DMS 273 treated with DMSO at 0.1 percent for 48 hours (cell line): ENCODE measurements at regions not wholly inside any gene's neighbourhood (a gene's known extent, or its start where the extent isn't known, plus 50 kb on each side); places are given as distances from the start of the nearest gene placed in this dataset.
A peak's percentile ranks its signal among the peaks of the same experiment; 100 is the strongest.
"Not testable (repeated sequence)": the region's sequence is repeated elsewhere in the genome, so short reads cannot be mapped to it uniquely, and the experiment has no call there.

ENCODE experiments used
- DNase-seq: peaks from one replicate; lab custom pipeline; 2025; lab: John Stamatoyannopoulos, UW

DNA sequence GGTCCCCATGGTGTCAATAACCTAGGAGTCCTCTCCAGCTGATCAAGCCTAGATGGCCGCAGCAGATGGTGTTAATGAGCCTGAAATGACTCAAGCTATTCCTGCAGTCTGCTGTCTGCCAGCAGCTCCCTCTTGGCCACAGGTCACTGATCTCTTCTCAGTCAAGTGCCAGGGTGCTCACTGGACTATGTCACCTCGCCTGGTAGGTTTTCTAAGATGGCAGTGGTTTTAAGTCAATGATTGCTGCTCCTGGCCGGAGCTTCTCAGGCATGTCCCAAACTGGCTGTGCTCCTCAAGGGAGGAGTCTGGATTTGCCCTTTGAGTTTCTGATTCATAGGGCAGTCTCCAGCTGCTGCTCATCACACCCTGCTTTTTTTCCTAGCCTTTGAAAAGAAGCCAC lies 58.6 kb upstream of the SHISA6 start:
- peak; percentile 35 for DNase-seq

DNA sequence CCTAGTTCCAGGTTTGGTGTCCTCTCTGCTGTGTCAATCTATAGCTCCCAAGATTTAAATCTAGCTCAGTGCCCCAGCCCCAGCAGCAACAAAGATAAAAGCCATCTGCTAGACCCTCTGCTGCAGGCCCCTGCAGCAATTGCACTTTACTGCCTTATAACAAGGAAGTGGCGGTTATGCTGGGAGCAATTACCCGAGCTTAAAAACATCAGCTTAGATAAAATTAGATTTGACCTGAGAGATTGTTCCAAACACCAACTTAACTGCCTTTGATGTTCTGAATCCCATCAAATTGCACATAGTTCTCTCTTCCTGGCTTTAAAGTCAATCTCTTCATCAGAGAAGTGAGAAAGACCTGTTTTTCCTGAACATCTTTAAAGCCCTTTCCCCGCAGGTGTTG lies 62.4 kb upstream of the SHISA6 start:
- peak; percentile 39 for DNase-seq

DNA sequence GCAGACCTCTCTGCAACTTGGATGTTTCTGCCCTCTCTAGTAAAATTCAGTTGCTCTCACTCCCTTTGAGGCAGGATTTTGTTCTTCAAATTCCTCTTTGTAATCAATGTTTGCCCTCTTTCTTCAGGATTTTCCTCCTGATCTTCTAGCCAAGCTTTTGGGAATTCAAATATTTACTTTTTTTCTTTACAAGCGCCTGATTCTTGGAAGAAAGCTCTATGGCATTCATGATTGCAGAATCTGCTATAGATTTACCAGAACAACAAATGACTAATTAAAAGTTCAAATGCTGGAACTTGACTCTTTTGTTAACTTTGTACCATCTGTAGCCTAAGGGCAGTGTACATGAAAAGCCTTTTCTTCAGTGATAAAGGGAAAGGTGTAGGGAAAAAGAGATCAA lies 63.7 kb upstream of the SHISA6 start:
- no peak for DNase-seq

DNA sequence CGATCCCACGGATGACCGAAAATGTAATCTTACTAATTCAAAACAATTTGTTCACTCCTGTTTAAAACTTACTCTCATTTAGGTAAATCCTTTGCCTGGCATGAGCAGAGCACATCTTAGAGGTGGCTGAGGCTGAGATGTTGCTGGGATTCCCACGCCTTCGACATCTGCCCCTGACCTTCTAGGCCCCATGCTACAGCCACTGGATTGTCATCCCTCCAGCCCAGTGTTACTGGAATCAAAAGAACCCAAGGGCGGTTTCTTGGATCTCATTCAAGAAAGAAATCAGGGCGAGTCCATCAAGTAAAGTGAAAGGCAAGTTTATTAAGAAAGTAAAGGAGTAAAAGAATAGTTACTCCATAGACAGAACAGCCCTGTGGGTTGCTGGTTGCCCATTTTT lies 64.5 kb upstream of the SHISA6 start:
- DNase-seq, result no peak

DNA sequence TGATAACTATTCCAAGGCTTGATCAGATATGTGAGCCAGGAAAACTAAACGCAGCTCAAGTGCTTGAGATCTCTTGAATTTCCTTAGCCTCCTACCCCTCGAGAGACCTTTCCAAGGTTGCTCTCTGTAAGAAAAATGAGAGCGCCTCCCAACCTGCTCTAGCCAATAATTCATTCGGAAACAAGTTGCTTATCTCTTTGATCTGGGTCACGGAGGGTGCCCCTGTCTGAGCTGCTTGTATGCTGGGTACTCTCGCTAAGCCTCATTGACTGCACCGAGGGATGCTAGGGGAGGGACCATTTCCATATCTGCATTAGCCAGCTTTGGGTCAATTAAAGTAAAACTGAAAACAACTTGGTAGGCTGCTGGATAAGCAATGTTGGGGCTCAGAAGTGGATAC lies 70.1 kb upstream of the SHISA6 start:
- no peak for DNase-seq

DNA sequence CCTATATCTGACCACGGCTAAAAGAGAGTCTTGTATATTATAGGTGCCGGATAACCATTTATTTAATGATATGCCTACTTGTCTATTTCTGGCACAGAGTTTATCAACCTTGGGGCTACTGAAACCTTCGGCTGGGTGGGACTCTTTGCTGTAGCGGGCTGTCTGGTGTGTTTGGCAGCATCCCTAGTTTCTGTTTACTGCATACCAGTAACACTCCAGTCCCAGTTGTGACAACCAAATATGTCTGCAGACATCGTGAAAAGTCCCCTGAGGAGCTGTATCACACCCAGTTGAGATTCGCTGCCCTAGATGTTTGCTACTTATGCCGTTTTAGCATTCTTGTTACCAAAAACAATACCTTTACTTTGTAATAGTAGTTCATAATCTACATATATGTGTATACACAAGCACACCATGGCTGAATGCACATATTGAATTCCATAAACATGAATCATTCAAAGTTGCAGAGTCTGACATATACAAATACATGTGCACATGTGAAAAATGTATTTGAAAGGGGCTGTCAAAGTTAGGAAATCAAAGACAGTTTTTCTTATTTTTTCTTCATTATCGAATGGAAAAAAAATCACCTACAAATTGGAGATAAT lies 89.1 kb upstream of the SHISA6 start:
- DNase-seq, result no peak

DNA sequence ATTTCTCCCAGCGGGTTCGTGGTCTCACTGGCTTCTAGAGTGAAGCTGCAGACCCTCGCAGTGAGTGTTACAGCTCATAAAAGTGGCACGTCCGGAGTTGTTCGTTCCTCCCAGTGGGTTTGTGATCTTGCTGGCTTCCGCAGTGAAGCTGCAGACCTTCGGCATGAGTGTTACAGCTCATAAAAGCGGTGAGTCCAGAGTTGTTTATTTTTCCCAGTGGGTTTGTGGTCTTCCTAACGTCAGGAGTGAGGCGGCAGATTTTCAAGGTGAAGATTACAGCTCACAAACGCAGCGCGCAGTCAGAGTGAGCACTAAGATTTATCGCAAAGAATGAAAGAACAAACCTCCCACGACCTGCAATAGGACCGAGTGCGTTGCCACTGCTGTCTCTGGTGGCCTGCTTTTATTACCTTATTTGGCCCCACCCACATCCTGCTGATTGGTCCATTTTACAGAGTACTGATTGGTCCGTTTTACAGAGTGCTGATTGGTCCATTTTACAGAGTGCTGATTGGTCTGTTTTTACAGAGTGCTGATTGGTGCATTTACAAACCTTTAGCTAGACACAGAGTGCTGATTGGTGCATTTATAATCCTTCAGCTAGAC lies 90.0 kb upstream of the SHISA6 start:
- DNase-seq, result not testable (repeated sequence)

DNA sequence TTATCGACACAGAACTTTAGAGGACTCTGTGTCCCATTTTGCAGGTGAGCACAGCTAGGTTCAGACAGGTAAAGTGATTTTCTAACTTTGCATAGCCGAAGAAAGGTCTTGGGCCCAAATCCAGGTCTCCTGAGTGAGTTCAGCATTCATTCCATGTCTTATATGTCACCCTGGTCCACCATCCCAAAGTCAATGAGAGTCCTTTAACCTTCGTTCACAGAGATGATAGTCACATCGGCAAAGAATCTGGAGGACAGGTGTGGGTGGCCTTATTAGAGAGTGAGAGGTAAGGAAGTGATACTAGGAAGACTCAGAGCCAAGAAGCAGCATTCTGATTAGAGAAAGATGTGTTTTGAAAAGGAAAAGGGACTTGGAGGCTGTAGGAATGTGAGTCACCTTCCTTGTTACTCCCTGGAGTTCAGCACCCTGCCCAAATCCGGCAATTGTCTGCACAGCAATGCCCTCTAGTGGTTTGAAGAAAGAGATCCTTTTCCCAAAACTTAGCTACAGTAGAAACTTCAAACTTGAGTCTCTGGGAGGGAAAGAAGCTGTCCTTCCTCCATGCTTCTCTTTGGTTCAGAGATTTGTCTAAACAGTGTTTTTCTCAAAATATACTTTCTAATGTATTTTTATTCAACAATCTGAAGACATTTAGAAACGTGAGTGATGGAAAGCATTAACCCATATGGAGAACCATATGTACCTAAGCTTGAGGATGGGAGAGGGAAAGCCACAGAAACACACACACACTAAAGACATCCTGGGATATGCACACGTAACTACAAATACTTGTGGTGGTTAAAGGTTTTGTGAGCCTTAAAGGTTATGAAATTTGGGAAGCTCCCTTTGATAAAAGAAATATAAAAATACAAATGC lies 96.4 kb upstream of the SHISA6 start:
- DNase-seq, result peak; percentile 6

DNA sequence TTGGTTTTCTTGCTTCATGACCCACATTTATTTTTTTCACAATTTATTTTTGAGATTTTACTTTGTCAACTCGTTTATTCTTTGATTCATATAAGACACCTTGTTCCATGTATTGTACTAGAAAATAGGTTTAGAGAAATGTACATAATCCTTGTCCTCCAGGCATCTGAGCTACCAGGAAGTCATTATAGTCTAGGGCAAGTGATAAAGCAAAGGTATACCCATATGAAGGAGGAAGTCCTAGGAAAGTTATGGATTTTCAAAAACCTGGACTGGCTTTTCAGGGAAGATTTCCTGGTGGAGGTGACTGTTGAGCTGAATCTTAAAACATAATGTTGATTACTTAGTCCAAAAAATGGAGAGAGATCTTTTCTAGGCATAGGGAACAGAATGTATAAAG lies 98.8 kb upstream of the SHISA6 start:
- no peak for DNase-seq

DNA sequence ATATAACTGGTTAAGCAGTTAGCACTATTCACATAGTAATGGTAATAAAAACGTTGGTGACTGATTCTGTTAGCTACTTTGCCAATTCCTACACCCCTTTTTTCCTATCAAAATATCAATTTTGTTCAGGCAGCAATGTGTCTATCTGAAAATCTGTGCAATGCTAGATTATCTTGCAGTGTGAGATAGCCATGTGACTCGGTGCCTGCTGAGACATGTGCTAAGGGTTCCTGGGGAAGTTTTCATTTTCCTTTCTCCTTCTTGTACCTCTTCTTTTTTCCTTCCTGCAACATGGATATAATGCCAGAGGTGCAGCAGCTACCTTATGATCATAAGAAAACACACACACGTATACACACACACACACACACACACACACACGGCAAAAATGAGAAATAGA lies 100.5 kb upstream of the SHISA6 start:
- DNase-seq, result no peak

DNA sequence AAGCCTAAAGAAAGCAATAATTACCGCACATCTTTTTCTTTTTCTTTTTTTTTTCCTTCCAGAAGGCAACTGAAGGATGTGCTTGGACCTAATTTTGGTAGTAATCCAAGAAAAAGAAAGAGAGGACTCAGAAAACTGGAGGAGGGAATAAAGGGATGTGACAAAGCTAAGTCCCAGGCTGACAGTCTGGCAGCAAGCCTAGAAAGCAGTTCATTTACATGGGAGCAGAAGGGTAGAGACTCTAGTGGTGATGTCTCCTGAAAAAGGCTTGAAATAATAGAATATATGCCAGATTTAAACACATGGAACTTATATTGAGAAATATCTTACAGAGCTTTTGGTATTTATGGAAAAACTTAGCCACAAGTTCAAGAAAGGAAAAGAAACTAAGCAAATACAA lies 101.0 kb upstream of the SHISA6 start:
- DNase-seq, result peak; percentile 36

DNA sequence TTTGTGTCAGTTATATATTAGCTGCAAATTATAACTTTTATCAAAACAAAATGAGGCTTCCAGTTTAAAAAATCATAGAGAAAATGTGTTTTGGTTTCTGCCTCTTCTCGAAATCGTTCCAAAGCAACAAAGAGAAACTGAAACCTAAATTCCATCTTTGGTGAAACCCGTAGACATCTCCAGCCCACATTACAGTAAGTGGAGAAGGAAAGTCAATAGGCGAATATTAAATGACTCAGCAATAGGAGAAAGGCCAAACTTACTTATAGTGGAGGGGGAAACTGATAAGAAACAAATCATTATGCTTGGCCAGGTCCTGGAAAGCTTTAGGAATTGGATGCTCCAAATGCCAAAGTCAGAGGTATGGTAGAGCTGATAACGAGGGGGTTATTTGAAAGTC lies 103.0 kb upstream of the SHISA6 start:
- no peak for DNase-seq

DNA sequence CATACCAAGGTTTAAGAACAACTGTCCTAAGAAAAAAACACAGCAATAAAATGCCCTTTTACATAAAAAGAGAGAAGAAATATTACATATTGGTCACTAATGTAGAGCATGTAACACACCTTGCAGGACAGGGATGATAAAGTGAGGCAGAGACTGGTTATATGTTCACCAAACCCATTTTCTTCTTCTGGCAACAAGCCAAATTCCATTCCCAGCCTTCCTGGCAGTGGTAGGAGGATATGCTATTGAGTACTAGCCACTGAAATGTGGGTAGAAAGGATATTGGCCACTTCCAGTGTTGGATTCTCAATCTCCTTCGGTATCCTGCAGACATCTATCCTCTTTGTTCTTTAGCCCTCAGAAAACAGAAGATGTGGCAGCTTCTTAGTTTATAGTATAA lies 105.2 kb upstream of the SHISA6 start:
- DNase-seq, result no peak

DNA sequence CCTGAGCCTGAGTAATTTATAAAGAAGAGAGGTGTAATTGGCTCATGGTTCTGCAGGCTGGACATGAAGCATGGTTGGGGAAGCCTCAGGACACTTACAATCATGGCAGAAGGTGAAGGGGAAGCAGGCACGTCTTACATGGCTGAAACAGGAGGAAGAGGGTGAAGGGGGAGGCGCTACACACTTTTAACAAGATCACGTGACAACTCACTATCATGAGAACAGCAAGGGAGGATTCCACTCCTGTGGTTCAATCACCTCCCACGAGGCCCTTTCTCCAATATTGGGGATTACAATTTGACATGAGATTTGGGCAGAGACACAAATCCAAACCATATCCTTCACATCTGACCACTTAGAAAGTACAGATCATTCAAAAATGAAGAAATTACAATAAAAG lies 110.6 kb upstream of the SHISA6 start:
- DNase-seq, result no peak

DNA sequence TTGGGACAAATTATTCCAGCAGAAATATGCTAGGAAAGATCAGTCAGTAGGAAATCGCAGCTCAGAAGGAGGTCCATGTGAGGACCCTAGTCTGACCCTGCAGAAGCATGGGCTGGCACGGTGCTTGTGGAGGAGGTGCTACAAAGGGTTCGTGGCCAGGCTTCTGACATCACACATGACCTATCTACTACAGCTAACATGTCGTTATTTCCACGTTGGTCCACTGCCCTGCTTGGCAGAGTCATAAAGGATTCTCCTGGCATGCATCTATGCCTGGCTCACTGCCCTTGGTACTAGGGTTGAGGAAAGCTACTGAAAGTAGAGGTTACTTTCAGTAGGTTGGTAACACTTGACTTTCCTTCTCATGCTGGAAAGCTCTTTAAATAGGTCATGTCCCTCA lies 118.1 kb upstream of the SHISA6 start:
- no peak for DNase-seq

DNA sequence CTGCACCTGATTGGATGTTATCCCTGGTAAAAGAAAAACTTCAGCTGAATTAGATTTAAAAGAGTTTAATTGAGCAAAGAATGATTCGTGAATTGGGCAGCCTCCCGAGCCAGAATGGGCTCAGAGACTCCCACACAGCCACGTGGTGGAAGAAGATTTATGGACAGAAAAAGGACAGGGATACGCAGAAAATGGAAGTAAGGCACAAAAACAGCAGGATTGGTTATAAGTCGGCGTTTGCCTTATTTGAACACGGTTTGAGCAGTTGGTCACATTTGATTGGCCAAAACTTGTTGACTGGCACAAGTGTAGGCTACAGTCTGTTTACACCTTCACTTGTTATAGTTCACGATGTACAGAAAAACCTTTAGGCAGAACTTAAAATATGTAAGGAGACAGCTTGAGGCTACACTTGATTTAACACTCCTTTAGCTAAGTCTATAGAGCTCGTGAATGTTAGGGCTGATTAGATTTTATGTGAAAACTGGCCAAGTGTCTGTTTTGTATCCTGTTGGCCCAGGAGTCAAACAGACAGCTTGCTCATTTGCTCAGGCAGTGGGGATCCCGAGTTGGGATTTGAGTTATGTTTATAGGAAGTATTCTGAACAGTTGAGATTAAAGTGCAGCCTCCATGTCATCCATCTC lies 119.5 kb upstream of the SHISA6 start:
- DNase-seq, result peak; percentile 5

DNA sequence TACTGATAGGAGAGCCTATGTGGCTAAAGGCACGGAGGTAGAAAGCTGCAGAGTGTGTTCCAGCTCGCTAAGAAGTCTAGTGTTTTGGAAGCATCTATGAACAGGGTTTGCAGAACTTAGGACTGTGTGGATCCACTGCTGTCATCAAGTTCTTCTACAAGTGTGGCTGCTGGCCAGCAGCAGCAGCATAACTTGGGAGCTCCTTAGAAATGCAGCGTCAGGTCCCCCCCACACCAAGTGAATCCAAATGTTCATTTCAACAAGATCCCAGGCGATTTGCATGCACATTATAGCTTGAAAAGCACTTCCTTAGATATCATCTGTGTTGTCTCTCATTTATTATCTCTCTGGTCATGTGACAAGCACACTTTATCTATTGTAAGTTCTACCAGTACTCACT lies 131.9 kb upstream of the SHISA6 start:
- DNase-seq, result no peak

DNA sequence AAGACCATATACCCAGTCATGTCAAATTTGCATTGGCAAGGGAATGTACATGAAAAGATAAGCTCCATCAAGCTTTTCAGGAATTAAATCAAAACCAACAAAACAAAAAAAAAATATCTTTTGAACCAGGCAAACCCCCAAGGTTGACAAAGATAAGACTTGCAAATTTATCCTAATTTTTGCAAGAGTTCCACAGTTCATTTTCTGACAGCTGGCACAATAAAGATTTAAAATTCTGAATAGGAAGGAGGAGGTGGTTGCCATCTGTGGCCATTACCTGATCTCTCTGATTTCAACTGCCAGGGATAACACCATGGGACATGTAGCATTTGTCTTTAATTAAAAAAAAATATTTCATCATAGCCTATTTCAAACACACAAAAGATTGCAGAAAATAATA lies 135.9 kb upstream of the SHISA6 start:
- peak; percentile 5 for DNase-seq

DNA sequence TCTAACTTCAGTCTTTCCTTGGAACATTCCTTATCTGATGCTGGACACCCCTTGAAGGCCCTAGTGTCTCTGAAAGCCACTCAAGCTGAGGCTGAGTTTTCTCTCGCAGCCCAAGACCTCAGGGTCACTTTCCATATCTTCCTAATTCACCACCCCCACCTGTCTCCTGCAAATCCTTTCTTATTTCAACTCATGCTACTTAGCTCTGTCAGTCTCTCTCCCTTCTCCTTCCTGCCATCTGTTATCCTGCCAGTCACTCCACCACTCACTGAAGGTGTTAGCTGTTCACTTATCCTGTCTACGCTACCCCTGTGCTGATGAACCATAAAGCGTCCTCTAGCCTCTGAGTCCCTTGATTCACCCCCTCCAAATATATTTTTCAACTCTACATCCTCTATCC lies 143.9 kb upstream of the SHISA6 start:
- DNase-seq, result peak; percentile 6

DNA sequence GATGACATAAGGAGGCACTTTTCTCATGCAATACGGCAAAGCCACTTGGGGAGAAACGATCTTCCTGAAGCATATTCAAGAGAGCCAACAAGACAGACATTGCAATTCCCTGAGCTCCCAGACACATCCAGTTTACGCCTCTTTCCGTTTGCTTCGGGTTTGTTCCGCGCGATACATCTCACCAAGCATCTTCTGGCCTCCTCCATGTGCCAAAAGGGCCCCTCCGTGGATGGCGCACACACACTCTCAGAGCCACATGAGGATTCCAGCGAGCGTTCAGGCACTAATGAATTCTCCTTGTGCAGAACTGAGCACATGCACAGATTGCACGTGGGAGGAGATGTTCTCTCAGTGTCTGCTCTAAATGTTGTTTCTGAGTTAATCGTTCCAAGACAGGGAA lies 146.7 kb upstream of the SHISA6 start:
- no peak for DNase-seq

DNA sequence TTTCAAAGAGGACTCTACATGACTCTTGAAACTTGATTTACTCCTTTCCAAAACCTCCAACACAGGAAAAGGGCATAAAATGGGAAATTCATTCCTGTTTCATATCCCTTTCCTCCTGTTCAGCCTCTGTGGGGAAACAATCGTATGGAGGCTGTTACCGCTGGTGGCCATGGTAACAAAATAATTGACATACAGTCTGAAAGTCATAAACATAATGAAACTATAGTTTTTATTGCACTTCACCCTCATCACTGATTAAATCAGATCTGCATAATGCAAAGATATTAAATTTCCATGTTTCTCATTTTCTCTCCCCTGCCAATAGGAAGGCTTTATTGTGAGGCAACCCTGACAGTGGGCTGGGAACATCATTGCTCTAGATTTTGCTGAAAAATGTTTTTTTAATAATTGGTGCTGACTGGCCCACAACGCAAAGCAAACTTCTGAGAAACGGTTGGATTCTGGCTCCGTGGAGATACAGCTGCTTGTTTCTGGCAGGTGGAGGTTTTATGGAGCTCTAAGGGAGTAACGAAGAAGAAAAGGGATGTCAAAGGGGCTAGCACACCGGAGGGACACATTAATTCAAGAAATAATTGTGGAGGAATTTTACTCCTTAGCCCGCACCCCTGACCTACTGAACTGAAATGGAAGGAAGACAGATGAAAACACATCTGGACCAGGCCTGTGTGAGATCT lies 154.2 kb upstream of the SHISA6 start:
- no peak for DNase-seq

DNA sequence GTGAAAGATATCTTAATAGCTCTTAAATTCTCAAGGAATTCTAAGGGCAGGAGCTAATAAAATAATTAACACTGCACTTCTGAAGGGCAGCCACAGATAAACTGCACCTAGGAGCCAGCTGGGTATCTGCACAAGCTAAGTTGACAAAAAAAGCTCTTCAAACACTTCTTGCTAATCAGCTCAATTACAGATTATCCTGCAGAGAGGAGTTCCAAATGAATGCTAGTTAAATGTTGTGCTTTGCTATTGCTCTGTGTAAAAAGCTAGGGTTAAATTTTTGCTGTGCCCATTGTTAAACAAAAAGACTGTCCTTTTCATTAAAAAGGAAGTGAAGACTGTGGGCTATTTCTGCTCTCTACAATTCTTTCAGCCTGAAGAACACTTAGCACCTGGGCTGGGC lies 158.5 kb upstream of the SHISA6 start:
- DNase-seq, result no peak
